HG03558 (cell line): ENCODE measurements at regions not wholly inside any gene's neighbourhood (a gene's known extent, or its start where the extent isn't known, plus 50 kb on each side); places are given as distances from the start of the nearest gene placed in this dataset.

Source experiments
- ATAC-seq: cut with Tn5 transposase; IDR thresholded peaks from one replicate; pipeline ENCODE4 v1.9.1; 2021; ENCODE audit warnings: moderate number of reproducible peaks; ENCODE audit not compliant: unreplicated experiment; ENCODE audit errors: extremely low read depth

DNA sequence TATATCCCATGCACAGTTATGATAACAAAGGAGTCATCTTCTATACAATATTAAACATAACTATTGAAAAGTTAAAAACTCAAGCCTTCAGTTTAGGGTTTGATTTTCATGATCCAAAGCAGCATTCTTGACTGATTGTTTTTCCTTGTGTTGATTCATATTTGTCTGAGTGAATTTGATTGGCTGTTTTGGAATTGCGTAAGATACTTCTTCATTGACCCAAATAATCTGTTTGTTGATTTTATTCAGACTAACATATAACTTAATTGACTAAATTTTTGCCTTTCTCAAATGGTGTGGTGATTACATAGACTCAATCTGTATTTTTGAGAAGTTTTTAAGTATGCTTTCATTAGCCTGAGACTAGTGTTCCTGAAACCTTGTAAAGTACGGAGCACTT, 305.7 kb upstream of the TNP1 start:
- no peak for ATAC-seq

DNA sequence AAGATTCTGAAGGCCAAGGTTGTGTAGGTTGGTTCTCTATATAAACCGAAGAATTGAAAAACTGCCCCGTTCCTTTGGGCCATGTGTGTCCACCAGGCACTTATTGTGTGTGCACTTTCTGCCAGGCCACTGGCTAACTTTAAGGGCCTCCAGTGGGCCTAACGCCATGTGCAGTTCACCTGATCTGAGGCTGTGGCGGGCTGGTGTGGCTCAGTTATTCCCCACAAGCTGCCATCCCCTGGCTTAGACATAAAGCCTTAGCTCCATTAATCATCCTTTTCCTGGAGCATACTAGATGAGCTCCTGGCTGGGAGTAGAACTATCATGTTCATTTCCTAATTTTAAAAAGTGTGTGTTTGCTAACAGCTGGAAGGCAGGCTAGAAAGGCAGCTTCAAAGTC, 304.1 kb upstream of the TNP1 start:
- no peak for ATAC-seq

DNA sequence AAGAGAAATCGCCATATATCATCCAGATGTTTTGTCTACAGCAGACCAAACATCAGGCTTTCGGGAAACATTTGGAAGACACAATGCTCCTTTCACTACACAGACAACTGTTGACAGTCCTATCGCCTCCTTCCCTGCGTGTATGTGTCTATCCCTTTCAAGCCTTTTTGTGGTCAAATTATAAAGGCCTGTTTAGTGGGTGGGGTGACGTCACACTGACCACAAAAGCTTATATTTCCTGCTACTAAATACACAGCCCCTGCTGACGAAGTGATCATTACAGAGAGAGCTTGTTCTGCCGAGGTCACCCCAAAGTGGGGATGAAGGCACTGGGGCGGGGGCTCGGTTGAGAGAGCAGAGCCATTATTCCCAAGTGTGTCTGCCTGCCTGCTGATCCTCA, 302.7 kb upstream of the TNP1 start:
- no peak for ATAC-seq

DNA sequence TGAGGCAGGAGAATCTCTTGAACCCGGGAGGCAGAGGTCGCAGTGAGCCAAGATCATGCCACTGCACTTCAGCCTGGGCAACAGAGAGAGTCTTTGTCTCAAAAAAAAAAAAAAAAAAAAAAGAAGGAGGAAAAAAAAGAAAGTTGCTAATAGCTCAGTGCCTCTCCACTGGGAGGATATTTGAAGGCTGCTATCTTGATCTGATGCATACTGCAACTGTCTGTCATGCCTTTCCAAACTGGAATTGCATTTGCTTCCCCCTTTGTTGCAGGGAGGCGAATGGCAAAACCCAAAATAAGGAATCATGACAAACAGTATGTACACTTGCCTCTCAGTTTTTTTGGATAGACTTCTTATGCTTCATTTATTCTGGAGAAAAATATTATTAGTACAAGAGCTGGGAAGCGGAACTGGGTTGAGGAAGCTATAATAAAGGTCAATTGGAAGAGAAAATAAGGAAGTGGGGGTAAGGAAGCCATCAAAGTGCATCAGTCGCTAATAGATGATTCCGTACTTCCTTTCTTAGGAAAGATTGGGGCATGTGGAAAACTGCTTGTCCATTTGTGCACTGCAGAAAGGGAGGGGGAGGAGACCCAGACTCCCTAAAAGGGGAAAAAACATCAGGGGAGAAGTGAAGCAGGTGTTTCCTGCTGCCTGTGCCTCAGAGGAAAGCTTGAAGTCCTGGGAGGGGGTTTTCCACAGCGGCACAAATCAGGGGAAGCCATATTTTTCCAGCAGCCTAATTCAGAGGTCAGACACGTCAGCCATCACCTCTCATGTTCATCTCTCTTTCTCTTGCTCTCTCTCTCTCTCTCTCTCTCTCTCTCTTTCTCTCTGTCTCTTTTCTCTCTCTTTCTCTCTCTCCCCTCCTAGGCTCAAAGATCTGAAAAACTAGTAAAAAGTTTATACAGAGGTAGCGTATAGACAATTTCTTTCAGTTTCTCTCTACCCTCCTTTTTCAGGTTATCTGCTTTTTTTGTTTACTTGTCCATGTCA, 301.4 kb upstream of the TNP1 start:
- no peak for ATAC-seq

DNA sequence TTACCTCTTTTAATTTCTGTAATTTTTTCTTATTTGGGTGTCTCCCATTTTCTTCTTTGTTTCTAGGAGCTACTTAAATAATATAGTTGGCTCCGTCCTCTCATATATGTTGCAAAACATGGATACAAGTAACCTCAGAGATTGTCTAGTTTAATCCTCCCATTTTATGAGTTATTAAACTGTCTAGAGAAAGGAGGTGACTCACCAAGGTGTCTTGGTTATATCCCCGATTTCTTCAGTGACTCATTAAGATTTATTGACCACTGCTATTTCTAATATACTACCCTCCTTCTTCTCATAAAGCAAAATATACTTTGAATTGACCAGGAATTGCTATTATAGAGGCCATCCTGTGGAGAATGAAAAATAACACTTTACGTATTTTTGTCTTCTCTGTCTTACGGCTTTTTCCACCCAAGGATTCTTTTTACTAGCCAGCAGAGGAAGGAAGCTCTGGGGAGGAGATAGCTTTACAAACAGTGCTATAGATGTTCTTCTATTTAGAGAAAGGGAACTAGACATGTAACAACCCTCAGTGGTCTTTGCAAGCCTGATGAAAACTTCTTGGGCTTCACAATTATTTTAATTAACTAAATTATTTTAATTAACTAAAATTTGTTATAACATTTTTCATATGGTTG, 300.4 kb upstream of the TNP1 start:
- no peak for ATAC-seq

DNA sequence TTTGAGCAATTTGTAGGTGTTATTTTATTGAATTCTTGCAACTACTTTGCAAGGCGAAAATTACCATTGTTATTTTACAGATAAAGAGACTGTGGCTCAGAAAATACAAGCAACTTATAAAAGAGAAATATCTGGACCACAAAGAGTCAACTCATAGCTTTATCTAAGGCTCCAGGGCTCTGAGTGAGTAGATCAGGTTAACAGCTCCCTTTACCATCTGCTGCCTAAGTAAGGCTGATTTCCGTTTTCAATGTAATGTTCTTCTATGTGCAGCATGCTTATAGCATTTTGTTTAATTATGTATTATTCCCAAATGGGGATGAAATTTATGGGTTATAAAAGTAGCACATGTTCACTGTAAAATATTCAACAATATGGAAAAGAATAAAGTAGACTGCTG, 299.1 kb upstream of the TNP1 start:
- no peak for ATAC-seq

DNA sequence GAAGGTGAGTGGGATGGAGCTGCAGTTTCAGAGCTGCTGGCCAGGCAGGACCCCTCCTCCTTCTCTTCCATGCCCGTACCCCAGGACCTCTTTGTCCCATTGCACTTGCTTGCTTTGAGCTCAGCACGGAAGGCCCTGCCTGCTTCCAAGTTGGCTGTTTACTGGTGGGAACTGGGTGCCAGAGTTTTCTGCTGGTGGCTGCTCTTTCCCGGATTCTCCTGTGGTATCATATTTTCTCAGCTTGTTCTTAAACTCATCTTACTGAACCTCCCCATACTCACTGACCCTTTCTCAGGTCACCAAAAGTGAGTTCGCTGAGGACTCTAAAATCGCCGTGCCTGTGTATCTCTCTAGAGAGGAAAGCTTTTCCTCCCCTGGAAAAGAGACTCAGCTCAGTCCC, 297.7 kb upstream of the TNP1 start:
- ATAC-seq: no peak

DNA sequence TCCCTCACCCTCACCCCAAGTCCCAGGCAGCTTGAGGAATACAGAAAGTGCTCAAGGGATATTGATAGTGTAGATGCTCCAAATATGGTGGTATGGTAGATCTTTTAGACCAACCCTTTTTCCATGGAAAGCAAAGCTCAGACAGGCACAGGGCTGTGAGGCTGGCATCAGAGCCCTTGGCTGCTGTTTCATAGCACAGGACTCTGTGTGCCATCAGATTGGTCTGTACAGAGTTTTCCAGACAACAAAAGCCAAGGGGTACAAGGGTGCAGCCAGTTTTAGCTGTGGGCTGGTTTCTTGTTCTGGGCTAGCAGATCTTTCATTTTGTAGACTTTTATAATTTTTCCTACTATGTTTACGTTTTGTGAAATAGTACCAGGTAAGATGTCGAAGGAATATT, 296.9 kb upstream of the TNP1 start:
- no peak for ATAC-seq

DNA sequence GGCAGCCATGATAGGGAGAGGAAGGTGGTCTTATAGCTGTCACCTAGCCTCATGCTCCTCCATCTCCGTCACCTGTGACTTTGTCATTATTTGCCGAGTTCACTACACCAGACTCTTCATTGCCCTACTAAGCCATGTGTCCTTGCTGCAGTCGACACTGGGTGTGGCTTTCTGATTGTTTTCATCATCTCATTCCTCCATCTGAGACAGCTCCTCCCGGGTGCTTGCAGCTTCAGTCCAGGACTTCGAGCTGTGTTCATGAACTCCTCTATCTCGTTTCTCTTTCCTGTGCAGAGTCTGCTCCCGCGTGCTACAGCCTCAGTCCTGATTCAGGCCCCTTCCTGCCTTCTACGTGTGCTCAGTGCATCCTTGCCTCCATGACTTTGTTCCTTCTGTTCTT, 295.1 kb upstream of the TNP1 start:
- ATAC-seq: no peak

DNA sequence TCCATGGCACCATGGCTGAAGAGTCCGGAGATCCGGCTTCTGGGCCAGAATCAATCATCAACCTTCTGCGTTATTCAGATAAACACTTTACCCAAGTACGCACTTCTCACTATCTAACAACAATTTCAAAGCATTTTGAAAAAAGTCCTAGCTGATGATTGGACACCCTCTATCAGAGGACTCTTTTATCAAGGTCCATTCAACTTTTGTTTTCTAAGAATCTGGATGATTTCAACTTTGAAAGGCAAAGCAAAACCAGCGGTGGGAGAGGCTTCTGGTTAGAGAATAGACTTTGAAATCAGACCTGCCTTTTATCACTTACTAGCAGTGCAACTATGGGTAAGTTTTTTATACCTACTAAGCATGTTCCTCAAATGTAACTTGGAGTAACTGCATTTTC, 293.6 kb upstream of the TNP1 start:
- ATAC-seq: no peak

DNA sequence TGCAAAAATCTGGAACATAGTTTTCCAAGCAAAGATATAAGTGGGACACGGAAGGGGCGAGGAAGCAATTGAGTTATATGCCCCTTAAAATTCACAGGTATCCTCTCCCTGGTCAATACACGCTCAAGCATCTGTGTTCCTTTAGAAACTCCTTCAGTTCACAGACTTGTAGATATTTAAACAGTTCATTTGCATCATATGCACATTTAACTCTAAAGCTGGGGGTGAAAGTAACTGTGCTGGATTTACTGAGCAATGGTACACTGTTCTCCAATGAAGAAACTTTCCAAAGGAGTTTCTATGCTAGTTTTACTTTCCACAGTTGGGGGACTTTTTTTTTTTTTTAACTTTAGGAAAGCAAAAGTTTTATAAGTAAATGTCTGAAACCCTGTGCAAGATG, 293.0 kb upstream of the TNP1 start:
- ATAC-seq: no peak

DNA sequence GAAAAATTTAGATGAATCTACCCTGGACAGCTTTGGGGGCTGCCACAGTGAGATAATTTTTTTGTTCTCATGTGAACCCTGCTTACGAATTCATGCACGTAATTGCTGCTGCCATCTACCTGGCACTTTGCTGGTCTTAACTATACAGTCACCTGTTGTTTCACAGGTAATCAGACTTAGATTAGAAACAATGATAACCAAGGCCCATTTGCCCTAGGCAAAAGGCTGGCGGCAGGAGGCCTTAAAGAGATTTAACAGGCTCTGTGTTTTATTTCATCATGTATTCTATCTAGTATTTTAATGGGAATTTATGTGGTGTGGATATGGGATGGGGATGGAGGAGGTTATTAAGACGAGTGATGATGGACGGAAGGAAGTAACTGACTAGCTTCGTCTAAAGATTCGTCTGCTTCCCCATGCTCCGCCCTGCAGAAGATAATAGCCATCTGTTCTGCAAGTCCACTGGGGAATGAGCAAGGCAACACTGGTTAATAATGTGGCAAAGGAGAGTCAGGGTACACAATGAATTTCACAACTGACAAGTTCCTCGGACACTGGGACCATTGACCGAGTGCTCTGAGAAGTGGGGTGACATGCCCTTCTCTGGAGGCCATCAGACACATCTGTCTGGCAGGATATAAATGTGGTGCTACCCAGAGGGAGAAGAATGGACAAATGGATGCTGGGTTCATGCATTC, 291.8 kb upstream of the TNP1 start:
- ATAC-seq: no peak

DNA sequence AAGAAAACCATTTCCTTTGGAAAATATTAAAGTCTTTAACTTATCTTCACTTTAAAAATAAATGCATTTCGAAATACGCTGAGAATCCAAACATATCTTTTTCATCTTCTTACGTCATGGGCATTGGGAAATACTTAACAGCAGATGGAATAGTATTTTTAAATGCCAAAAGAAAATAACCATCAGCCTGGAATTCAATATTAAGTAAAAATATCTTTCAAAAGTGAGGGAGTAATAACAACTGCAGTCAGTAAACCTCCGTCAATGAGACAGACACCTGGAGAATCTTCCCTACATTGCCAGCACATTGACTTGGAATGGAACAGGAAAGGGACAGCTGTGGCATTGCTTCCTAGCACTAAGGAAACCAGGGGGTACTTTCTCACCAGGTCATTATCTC, 290.4 kb upstream of the TNP1 start:
- no peak for ATAC-seq

DNA sequence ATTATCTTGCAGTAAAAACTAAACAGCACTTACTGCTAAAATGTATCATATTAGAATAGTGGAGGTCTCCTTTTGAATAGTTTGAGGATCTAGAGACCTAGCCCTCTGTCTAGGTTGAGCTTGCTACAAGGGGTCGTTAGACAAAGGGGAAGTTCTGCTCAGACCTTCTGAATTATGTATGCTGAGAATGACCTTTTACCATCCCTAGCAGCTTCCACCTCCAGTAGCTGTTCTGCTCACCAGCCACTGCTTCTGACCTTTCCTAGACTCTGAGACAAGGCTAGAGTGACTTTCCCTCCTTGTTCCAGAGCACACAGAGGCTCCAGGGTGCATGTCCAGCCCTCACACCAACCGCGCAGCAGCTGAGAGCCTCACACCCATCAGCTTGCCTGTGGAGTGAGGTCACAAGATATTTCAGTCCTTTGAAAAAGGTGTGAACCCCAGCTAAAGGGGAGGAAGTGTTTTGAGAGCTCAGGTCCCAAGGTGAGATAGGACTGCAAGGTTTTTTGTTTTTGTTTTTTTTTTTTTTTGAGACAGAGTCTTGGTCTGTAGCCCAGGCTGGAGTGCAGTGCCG, 289.3 kb upstream of the TNP1 start:
- no peak for ATAC-seq

DNA sequence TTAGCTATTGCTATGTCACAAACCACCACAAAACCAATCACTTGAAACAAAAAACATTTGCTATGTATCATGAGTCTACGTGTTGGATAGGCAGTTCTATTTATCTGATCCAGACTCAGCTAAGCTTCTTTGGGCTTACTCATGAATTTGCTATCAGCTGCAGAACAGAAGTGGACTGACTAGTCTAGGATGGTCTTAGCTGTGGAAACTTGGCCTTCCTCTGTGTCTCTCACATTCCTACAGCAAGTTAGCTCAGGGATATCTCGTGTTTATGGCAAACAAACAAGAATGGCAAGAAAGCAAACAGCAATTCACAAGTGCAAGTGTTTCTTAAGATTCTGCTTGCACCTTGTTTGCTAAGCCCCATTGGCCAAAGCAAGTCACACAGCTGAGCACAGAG, 288.0 kb upstream of the TNP1 start:
- no peak for ATAC-seq

DNA sequence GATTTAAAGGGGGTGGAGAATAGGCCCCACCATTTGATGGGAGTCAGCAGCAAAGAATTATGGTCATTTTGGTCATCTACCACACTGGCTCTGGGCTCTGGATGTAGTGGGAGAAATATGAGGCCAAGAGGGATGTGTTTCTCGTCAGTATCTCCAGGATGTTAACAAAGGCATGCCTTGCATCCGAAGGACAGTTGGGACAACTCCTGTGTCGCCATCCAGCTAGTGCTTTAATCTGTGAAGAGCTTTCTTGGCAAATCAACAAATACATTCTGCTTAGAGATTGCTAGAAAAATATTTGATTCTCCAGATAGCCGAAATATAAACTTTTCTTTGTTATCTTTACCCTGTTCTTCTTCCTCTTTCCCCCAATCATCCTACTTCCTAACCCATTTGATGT, 287.1 kb upstream of the TNP1 start:
- ATAC-seq: no peak

DNA sequence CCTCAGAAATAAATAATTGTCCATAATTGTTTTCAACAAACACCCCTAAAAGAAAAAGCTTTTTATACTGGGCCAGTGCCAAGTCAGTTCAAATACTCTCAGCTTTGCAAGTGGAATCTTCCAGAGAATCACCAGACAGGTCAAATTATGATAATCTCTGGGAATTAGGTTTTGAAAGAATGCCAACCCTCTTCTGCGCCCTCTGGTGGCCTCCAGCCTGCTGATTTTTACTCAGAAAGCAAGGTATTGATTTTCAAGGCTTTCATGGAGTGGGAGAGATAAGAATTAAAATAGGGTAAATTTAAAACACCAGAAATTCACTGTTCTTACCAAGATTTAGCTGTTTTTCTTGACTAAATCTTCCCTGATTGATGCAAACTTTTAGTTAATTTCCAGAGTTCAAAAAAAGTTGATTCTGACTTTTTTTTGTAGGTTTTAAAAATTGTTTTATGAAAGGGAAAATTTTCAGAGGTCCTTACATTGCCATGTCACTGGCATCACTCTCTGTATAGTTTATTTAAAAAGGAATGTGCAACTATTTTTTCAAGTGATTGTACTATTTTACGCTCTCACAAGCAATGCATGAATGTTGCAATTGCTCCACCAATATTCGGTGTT, 282.9 kb upstream of the TNP1 start:
- no peak for ATAC-seq

DNA sequence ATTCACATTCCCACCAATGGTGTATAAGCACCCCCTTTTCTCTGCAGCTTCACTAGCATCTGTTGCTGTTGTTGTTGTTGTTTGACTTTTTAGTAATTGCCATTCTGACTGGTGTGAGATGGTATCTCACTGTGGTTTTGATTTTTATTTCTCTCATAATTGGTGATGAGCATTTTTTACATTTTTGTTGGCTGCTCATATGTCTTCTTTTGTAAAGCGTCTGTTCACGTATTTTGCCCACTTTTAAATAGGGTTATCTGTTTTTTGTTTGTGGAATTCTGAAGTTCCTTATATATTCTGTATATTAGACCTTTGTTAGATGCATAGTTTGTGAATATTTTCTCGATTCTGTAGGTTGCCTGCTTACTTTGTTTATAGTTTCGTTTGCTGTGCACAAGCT, 278.4 kb upstream of the TNP1 start:
- ATAC-seq: no peak

DNA sequence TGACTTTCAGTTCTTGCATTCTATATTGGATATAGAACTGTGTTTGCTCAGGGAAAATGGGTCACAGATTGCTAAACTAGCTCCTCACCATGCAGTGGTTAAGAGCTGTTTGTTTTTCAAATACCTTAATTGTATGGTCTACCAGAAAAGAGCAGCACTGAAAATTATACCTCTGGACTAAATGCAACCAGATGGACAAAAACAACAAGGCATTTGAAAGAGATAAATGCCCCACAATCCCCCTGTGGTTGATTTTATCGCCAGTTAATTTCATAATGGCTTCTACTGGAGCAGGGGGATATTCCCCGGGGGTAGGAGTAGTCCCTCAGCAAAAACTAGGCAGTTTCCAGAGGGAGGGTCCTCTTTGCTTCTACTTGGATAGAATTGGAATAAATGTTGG, 267.9 kb upstream of the TNP1 start:
- no peak for ATAC-seq

DNA sequence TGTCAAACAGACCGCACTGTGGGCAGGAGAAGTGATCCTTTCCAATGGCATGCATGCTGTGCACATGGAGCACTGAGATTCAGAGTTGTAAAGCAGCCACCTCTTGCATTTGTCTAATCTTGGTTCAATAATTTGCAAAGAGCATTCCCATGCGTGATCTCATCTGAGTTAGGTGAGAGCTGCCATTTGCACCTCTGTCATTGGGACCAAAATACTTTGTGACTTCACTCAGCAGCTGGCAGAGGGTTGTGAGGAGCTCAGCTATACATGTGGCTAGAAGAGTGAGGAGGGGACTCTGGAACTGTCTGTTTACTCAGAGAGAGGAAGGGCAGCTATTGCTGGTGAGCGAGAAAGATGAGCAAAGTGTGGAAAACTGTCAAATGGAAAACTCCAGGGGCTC, 265.1 kb upstream of the TNP1 start:
- no peak for ATAC-seq
